ENCODE measurements at regions not wholly inside any gene's neighbourhood (a gene's known extent, or its start where the extent isn't known, plus 50 kb on each side); places are given as distances from the start of the nearest gene placed in this dataset.
"Not testable (repeated sequence)": the region's sequence is repeated elsewhere in the genome, so short reads cannot be mapped to it uniquely, and the experiment has no call there.

- Mint-ChIP-seq H3K4me3 (no peak overlapping the region), H3K27me3 (no peaks in the 10 kb centered on the region), H3K27ac (no peak overlapping the region), H3K36me3 (no peaks in the 10 kb centered on the region), H3K4me1 (ENCODE audit: low read depth in 2 of 2) (no peaks in the 10 kb centered on the region), H3K9me3 (peaks cover 16% of the 10 kb centered on the region)
- DNase-seq (ENCODE audit: low spot score) = no peak
- no peak for ATAC-seq
These were observed 212.7 kb downstream of the KCNE4 start for GRCh38 chr2:223264541-223265193.

GRCh38 chr2:223267160-223267951, 215.4 kb downstream of the KCNE4 start:
- H3K4me1 Mint-ChIP-seq (ENCODE audit: low read depth in 2 of 2) = no peaks in the 10 kb centered on the region
- ATAC-seq = no peak
- no peaks in the 10 kb centered on the region for H3K27me3 Mint-ChIP-seq
- no peaks in the 10 kb centered on the region for H3K36me3 Mint-ChIP-seq
- H3K27ac Mint-ChIP-seq = no peak overlapping the region
- peaks cover 16% of the 10 kb centered on the region for H3K9me3 Mint-ChIP-seq
- H3K4me3 Mint-ChIP-seq = no peak overlapping the region
- DNase-seq (ENCODE audit: low spot score) = no peak

DNA sequence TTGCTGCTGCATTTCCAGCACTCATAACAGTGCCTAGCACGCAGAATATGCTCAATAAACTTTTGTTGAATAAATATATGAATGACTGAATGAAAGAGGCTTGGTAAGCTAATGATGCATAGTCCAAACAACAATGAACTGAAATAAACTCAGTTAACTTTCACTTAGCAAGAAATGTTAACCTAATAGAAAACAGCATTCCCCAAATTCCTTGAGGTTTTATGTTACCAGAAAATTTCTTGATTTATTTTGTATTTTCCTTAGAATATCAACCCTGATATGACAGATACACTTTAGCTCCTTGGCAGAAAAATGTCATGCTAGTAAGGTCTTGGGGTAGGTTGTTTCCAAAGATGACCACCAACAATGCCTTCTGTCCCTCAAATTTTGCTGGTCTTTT, 217.4 kb downstream of the KCNE4 start:
- ATAC-seq (no peak), DNase-seq (ENCODE audit: low spot score) (no peak)
- no peaks in the 10 kb centered on the region for H3K27me3 Mint-ChIP-seq
- H3K9me3 Mint-ChIP-seq = peaks cover 16% of the 10 kb centered on the region
- H3K4me1 Mint-ChIP-seq (ENCODE audit: low read depth in 2 of 2) = no peaks in the 10 kb centered on the region
- H3K4me3 Mint-ChIP-seq = no peak overlapping the region
- H3K36me3 Mint-ChIP-seq = no peaks in the 10 kb centered on the region
- no peak overlapping the region for H3K27ac Mint-ChIP-seq

DNA sequence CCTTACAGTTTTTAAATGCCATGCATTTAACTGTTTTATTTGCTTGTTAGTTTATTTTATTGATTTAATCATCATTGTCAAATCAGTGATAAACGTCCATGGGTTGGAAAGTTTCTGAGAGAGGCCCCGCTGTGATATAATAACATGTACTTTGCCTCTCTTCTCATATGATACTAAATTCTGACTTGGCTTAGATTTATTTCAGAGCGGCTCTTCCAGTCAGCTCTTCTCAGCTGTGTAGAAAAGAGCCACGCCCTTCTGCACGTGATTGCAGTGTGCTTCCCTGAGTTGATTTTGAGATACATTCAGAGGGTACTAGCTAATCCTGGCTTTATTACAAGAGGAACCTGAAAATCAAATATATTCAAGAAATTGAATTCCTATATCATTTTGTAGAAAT, 218.6 kb downstream of the KCNE4 start:
- Mint-ChIP-seq H3K27ac (no peak overlapping the region), H3K4me1 (ENCODE audit: low read depth in 2 of 2) (no peaks in the 10 kb centered on the region), H3K9me3 (peaks cover 14% of the 10 kb centered on the region), H3K4me3 (no peak overlapping the region), H3K27me3 (no peaks in the 10 kb centered on the region), H3K36me3 (no peaks in the 10 kb centered on the region)
- no peak for ATAC-seq
- no peak for DNase-seq (ENCODE audit: low spot score)

DNA sequence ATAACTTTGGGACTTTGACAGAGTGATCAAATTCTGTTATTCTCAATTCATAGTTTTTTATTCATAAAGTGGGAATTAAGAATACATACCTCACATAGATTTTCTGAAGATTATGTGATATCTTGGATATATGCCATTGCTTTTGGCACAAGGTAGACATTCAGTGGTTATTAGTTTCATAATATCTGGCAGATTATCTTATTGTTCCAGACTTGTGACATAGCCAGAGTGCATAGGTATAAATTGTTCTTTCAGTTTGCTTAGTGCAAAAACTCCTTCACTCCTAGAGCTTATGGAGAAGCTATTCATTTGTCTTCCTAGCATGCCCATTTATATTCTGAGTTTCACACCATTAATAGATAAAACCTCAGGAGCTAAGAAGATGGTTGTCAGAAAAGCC, 222.0 kb downstream of the KCNE4 start:
- Mint-ChIP-seq H3K9me3 (peaks cover 4% of the 10 kb centered on the region), H3K36me3 (no peaks in the 10 kb centered on the region), H3K27ac (no peak overlapping the region), H3K27me3 (no peaks in the 10 kb centered on the region), H3K4me1 (ENCODE audit: low read depth in 2 of 2) (no peaks in the 10 kb centered on the region), H3K4me3 (no peak overlapping the region)
- DNase-seq (ENCODE audit: low spot score) (no peak), ATAC-seq (no peak)

DNA sequence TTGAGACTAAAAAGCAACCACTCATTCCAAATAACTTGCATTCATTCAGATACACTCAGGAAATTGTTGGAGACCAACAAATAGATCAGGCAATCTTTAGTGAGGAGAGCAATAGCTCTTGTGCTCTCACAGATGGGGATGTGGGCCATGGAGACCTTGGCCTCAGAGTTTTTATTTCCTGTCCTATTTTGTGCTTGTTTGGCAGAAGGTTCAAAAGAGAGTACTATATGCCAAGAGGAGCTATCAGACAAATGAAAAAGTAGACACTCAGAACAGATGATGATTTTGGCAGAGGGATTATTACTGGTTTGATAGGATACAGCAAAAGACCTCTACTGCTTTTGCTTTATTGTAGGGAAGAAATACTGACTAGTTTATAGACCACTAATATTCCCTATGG, 230.2 kb downstream of the KCNE4 start:
- H3K27ac Mint-ChIP-seq = no peak overlapping the region
- no peaks in the 10 kb centered on the region for H3K4me1 Mint-ChIP-seq (ENCODE audit: low read depth in 2 of 2)
- H3K9me3 Mint-ChIP-seq = peaks cover 7% of the 10 kb centered on the region
- H3K36me3 Mint-ChIP-seq = no peaks in the 10 kb centered on the region
- ATAC-seq (no peak), DNase-seq (ENCODE audit: low spot score) (no peak)
- H3K27me3 Mint-ChIP-seq = no peaks in the 10 kb centered on the region
- no peak overlapping the region for H3K4me3 Mint-ChIP-seq

DNA sequence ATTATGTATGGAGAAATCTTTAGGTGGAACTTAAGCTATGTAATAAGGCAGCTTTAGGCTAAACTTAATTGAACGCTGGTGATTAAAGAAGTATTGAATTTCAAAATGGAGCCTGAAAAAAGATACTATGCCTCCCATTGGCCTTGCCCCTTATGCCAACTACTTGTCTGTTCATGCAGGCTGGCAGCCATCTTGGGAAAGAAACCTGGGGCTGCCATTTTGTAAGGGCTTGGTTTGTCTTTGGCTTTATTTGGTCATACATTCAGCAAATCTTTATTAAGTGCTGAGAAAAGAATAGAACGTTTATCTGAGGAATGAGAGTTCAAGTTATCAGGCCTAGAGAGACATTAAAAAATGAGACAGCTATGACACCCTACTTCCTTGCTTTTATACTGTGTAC, 231.3 kb downstream of the KCNE4 start:
- Mint-ChIP-seq H3K27ac (no peak overlapping the region), H3K4me3 (no peak overlapping the region), H3K4me1 (ENCODE audit: low read depth in 2 of 2) (no peaks in the 10 kb centered on the region), H3K27me3 (no peaks in the 10 kb centered on the region), H3K9me3 (peaks cover 7% of the 10 kb centered on the region), H3K36me3 (no peaks in the 10 kb centered on the region)
- no peak for ATAC-seq
- DNase-seq (ENCODE audit: low spot score) = no peak

- H3K4me1 Mint-ChIP-seq (ENCODE audit: low read depth in 2 of 2) = no peaks in the 10 kb centered on the region
- no peaks in the 10 kb centered on the region for H3K27me3 Mint-ChIP-seq
- ATAC-seq = no peak
- DNase-seq (ENCODE audit: low spot score) = no peak
- H3K36me3 Mint-ChIP-seq = no peaks in the 10 kb centered on the region
- no peak overlapping the region for H3K4me3 Mint-ChIP-seq
- no peak overlapping the region for H3K27ac Mint-ChIP-seq
- peaks cover 7% of the 10 kb centered on the region for H3K9me3 Mint-ChIP-seq
These were observed 231.8 kb downstream of the KCNE4 start for GRCh38 chr2:223283771-223284170.

DNA sequence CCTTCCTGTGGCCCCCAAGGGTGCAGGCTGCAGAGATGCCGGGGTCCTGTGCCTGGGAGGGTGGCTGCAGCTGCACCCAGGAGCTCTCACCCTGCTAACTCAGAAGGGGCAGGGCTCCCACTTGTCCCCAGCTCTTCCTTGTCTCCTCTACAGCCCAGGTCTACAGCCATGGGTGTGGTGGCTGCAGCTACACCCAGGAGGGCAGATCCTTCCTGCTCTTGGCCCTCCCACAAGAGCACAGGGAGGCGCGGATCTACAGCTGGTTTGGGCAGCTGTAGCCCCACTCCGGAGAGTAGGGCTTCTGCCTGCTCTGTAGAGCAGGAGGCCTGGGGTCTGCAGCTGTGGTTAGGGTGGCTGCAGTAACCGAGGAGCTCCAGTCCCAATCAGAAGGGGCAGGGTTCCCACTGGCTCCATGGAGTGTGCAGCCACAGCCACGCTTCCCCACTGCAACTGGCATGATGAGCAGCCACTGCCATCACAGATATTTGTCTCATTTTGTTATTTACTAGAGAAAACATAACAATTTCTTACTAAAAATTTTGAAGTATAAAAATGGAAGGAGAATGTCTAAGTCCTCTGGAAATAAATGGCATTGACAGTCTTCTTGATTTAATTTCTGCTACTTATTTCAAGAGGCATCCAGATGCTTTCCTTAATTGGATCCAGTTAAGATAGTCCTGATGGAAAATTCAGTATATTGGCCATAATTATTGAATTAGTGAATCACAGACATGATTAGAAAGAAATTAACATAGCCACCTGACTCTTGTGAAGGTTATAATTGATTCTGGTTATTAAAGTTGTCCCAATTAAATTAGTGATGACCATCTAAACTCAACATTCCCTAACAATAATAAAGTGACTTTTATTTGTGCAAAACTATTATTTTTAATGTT, 233.6 kb downstream of the KCNE4 start:
- ATAC-seq (peak; percentile 27 to 50), DNase-seq (ENCODE audit: low spot score) (no peak)
- H3K36me3 Mint-ChIP-seq = peaks cover 6% of the 10 kb centered on the region
- peaks cover 16% of the 10 kb centered on the region for H3K9me3 Mint-ChIP-seq
- H3K4me1 Mint-ChIP-seq (ENCODE audit: low read depth in 2 of 2) = no peaks in the 10 kb centered on the region
- no peak overlapping the region for H3K4me3 Mint-ChIP-seq
- H3K27me3 Mint-ChIP-seq = no peaks in the 10 kb centered on the region
- no peak overlapping the region for H3K27ac Mint-ChIP-seq

GRCh38 chr2:223294756-223295155, 242.8 kb downstream of the KCNE4 start:
- Mint-ChIP-seq H3K4me3 (no peak overlapping the region), H3K27me3 (no peaks in the 10 kb centered on the region), H3K9me3 (peaks cover 22% of the 10 kb centered on the region), H3K36me3 (peaks cover 4% of the 10 kb centered on the region), H3K27ac (no peak overlapping the region), H3K4me1 (ENCODE audit: low read depth in 2 of 2) (no peaks in the 10 kb centered on the region)
- no peak for DNase-seq (ENCODE audit: low spot score)
- no peak for ATAC-seq

DNA sequence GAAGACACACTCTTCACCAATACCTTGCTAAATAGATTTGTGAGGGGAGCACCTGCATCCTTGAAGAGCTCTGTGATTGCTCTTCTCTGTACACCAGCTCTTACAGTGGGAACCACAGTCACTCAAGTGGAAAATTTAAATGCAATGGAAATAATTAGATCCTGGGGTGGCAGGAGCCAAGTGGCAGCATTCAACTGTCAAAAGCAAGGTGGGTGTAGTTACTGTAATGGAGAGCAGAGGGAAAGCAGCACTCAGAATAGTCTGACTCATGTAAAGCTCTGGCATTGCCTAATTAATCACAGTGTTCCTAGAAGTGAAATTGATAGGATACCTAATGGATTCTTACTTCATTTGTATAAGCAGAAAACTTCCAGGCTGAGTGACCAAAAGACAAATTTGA, 245.8 kb downstream of the KCNE4 start:
- no peak overlapping the region for H3K27ac Mint-ChIP-seq
- ATAC-seq (no peak), DNase-seq (ENCODE audit: low spot score) (no peak)
- H3K27me3 Mint-ChIP-seq = no peaks in the 10 kb centered on the region
- H3K36me3 Mint-ChIP-seq = no peaks in the 10 kb centered on the region
- H3K4me1 Mint-ChIP-seq (ENCODE audit: low read depth in 2 of 2) = no peaks in the 10 kb centered on the region
- H3K9me3 Mint-ChIP-seq = peaks cover 11% of the 10 kb centered on the region
- H3K4me3 Mint-ChIP-seq = no peak overlapping the region

DNA sequence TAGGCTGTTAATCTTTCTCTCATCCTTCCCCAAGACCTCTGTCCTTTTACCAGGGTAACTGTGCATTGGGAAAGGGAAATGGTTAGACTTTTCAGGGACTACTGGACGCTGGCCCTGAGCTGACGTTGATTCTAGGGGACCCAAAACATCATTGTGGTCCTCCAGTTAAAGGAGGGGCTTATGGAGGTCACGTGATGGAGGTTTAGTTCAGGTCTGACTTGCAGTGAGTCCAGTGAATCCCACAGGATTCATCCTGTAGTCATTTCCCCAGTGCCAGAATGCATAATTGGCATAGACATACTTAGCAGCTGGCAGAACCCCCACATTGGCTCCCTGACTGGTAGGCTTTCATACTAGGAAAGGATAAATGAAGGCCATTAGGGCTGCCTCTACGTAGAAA, 246.3 kb downstream of the KCNE4 start:
- H3K4me1 Mint-ChIP-seq (ENCODE audit: low read depth in 2 of 2); ATAC-seq; H3K27ac Mint-ChIP-seq; H3K36me3 Mint-ChIP-seq; H3K27me3 Mint-ChIP-seq; H3K4me3 Mint-ChIP-seq; DNase-seq (ENCODE audit: low spot score): not testable (repeated sequence)
- H3K9me3 Mint-ChIP-seq = peaks cover 11% of the 10 kb centered on the region

- H3K27ac Mint-ChIP-seq = no peak overlapping the region
- no peak overlapping the region for H3K4me3 Mint-ChIP-seq
- H3K36me3 Mint-ChIP-seq = no peaks in the 10 kb centered on the region
- H3K4me1 Mint-ChIP-seq (ENCODE audit: low read depth in 2 of 2) = no peaks in the 10 kb centered on the region
- no peak for DNase-seq (ENCODE audit: low spot score)
- H3K27me3 Mint-ChIP-seq = no peaks in the 10 kb centered on the region
- H3K9me3 Mint-ChIP-seq = peaks cover 11% of the 10 kb centered on the region
- ATAC-seq = no peak
These were observed 248.3 kb downstream of the KCNE4 start for GRCh38 chr2:223300326-223300725.

DNA sequence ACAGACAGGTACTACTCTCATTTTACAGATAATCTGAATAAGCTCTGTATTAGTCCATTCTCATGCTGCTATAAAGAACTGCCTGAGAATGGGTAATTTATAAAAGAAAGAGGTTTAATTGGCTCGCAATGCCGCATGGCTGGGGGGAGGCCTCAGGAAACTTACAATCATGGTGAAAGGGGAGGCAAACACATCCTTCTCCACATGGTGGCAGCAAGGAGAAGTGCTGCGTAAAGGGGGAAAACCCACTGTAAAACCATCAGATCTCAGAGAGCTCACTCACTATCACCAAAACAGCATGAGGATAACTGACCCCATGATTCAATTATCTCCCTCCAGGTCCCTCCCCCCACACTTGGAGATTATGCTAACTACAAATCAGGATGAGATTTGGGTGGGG, 254.4 kb downstream of the KCNE4 start:
- Mint-ChIP-seq H3K4me3 (no peak overlapping the region), H3K27me3 (no peaks in the 10 kb centered on the region), H3K4me1 (ENCODE audit: low read depth in 2 of 2) (no peaks in the 10 kb centered on the region), H3K27ac (no peak overlapping the region), H3K9me3 (peaks cover 8% of the 10 kb centered on the region), H3K36me3 (no peaks in the 10 kb centered on the region)
- no peak for ATAC-seq
- DNase-seq (ENCODE audit: low spot score) = no peak

Measured in natural killer cell treated with Interleukin-12 subunit alpha and Interleukin-12 subunit beta and Interleukin-15 and Interleukin-18, amount 100 ng/mL, for 72 hours (primary cell).